Type B pancreatic cell (in vitro differentiated cells): ENCODE measurements at regions not wholly inside any gene's neighbourhood (a gene's known extent, or its start where the extent isn't known, plus 50 kb on each side); places are given as distances from the start of the nearest gene placed in this dataset.
"Not testable (repeated sequence)": the region's sequence is repeated elsewhere in the genome, so short reads cannot be mapped to it uniquely, and the experiment has no call there.

Source experiments
- DNase-seq: peaks from one replicate; pipeline ENCODE4 v3.0.0; 2021; ENCODE audit warnings: mixed read lengths; ENCODE audit not compliant: unreplicated experiment; ENCODE audit errors: extremely low spot score
- H3K27ac Mint-ChIP-seq: 2 replicates; pipeline ENCODE4 v1.8.0; 2021; ENCODE audit warnings: mild to moderate bottlenecking, mixed read lengths
- H3K27me3 Mint-ChIP-seq: 2 replicates; pipeline ENCODE4 v1.8.0; 2021; ENCODE audit warnings: mixed read lengths
- H3K36me3 Mint-ChIP-seq: 2 replicates; pipeline ENCODE4 v1.8.0; 2021; ENCODE audit warnings: mixed read lengths
- H3K4me1 Mint-ChIP-seq: one replicate; pipeline ENCODE4 v1.8.0; 2021; ENCODE audit warnings: mixed read lengths; ENCODE audit not compliant: unreplicated experiment
- H3K4me3 Mint-ChIP-seq: 2 replicates; pipeline ENCODE4 v1.8.0; 2021; ENCODE audit warnings: mild to moderate bottlenecking, mixed read lengths
- H3K9me3 Mint-ChIP-seq: 2 replicates; pipeline ENCODE4 v1.8.0; 2021; ENCODE audit warnings: mixed read lengths
- TF ChIP-seq, protein P1 (sequence below): fragments of 200-600 bp; sonication (generic); conservative IDR thresholded peaks from 2 replicates; pipeline ENCODE4 v1.5.0; 2021; ENCODE audit warnings: antibody characterized with exemption, mild to moderate bottlenecking

GRCh38 chr10:118958984-118959925 is 70.3 kb upstream of the NANOS1 start:
- H3K27me3 Mint-ChIP-seq, result no peaks in the 10 kb centered on the region
- peak; percentile 66 for DNase-seq
- peaks cover 6% of the 10 kb centered on the region for H3K9me3 Mint-ChIP-seq
- H3K27ac Mint-ChIP-seq, result peak overlapping the region; percentile 93
- TF ChIP-seq, protein P1, sequence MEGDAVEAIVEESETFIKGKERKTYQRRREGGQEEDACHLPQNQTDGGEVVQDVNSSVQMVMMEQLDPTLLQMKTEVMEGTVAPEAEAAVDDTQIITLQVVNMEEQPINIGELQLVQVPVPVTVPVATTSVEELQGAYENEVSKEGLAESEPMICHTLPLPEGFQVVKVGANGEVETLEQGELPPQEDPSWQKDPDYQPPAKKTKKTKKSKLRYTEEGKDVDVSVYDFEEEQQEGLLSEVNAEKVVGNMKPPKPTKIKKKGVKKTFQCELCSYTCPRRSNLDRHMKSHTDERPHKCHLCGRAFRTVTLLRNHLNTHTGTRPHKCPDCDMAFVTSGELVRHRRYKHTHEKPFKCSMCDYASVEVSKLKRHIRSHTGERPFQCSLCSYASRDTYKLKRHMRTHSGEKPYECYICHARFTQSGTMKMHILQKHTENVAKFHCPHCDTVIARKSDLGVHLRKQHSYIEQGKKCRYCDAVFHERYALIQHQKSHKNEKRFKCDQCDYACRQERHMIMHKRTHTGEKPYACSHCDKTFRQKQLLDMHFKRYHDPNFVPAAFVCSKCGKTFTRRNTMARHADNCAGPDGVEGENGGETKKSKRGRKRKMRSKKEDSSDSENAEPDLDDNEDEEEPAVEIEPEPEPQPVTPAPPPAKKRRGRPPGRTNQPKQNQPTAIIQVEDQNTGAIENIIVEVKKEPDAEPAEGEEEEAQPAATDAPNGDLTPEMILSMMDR, result no peak
- peaks cover 19% of the 10 kb centered on the region for H3K4me1 Mint-ChIP-seq
- peaks cover 3% of the 10 kb centered on the region for H3K36me3 Mint-ChIP-seq
- peak overlapping the region; percentile 65 for H3K4me3 Mint-ChIP-seq

DNA sequence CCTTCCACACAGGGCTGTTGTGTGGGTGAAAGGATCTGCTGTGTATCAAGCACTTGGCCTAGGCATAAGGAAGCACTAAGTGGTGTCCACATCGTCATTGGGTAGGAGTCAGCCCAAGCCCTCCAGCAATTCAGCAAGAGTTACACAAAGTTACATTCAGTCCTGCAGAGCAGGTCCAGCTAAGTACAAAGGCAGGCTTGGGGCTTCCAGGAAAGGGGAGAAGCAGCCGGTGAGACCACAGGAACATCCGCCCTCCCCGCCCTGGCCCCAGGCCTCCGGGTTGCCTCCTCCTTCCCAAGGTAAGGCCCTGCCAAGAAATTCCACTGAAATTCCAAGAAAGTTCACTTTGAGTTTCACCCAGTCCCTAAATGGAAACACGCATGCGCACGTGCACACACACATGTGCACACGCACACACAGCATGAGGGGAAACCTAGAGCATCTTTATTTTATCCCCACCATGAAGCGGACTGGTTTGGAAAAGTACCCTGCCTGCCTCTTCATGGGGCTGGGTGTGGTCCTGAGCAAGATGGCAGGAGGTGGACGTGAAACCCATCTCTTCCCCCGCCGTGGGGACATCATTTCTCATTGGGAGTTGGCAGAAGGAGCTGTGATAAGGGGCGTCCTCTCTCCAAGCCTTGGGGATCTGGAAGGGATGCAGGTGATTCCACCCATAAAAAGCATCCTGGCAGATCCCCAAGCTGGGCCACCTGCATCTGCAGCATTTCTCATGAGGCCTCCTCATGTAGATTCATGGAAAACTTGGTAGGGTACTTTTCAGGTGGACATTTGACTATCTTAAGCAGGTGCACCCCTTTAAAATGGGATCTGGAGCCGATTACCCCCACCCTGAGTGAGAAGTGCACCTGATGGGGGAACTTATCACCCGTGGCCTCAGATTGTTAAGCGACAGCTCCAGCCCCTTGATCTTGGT is 69.1 kb upstream of the NANOS1 start:
- peaks cover 7% of the 10 kb centered on the region for H3K9me3 Mint-ChIP-seq
- H3K4me1 Mint-ChIP-seq, result peaks cover 17% of the 10 kb centered on the region
- H3K27ac Mint-ChIP-seq, result peak overlapping the region; percentile 93
- no peak overlapping the region for H3K4me3 Mint-ChIP-seq
- H3K27me3 Mint-ChIP-seq, result no peaks in the 10 kb centered on the region
- TF ChIP-seq, protein P1, result no peak
- peak; percentile 39 for DNase-seq
- peaks cover 3% of the 10 kb centered on the region for H3K36me3 Mint-ChIP-seq

GRCh38 chr10:118961436-118961835 is 68.1 kb upstream of the NANOS1 start:
- peaks cover 3% of the 10 kb centered on the region for H3K36me3 Mint-ChIP-seq
- peaks cover 7% of the 10 kb centered on the region for H3K9me3 Mint-ChIP-seq
- peak overlapping the region; percentile 93 for H3K27ac Mint-ChIP-seq
- TF ChIP-seq, protein P1, result no peak
- peaks cover 27% of the 10 kb centered on the region for H3K4me1 Mint-ChIP-seq
- DNase-seq, result no peak
- peak overlapping the region; percentile 53 for H3K4me3 Mint-ChIP-seq
- no peaks in the 10 kb centered on the region for H3K27me3 Mint-ChIP-seq

DNA sequence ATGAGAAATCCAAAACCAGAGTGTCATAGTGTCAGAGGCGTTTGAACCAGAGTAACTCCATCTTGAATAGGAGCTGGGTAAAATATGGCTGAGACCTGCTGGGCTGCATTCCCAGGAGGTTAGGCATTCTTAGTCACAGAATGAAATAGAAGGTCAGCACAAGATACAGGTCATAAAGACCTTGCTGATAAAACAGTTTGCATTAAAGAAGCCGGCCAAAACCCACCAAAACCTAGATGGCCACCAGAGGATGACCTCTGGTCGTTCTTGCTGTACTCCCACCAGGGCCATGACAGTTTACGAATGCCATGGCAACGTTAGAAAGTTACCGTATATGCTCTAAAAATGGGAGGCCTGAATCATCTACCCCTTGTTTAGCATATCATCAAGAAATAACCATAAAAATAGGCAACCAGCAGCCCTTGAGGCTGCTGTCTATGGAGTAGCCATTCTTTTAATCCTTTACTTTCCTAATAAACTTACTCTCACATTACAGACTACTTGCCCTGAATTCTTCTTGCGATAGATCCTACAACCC is 67.1 kb upstream of the NANOS1 start:
- H3K36me3 Mint-ChIP-seq, DNase-seq, H3K27me3 Mint-ChIP-seq, H3K9me3 Mint-ChIP-seq: not testable (repeated sequence)
- H3K4me1 Mint-ChIP-seq, result peaks cover 32% of the 10 kb centered on the region
- H3K27ac Mint-ChIP-seq, result peak overlapping the region; percentile 93
- peak overlapping the region; percentile 6 for H3K4me3 Mint-ChIP-seq

GRCh38 chr10:118963341-118963740 is 66.2 kb upstream of the NANOS1 start:
- DNase-seq, result no peak
- TF ChIP-seq, protein P1, result no peak
- peaks cover 3% of the 10 kb centered on the region for H3K36me3 Mint-ChIP-seq
- peak overlapping the region; percentile 57 for H3K27ac Mint-ChIP-seq
- no peaks in the 10 kb centered on the region for H3K27me3 Mint-ChIP-seq
- H3K9me3 Mint-ChIP-seq, result peaks cover 7% of the 10 kb centered on the region
- peaks cover 32% of the 10 kb centered on the region for H3K4me1 Mint-ChIP-seq
- H3K4me3 Mint-ChIP-seq, result no peak overlapping the region
